ENCODE measurements at regions not wholly inside any gene's neighbourhood (a gene's known extent, or its start where the extent isn't known, plus 50 kb on each side); places are given as distances from the start of the nearest gene placed in this dataset.

DNA sequence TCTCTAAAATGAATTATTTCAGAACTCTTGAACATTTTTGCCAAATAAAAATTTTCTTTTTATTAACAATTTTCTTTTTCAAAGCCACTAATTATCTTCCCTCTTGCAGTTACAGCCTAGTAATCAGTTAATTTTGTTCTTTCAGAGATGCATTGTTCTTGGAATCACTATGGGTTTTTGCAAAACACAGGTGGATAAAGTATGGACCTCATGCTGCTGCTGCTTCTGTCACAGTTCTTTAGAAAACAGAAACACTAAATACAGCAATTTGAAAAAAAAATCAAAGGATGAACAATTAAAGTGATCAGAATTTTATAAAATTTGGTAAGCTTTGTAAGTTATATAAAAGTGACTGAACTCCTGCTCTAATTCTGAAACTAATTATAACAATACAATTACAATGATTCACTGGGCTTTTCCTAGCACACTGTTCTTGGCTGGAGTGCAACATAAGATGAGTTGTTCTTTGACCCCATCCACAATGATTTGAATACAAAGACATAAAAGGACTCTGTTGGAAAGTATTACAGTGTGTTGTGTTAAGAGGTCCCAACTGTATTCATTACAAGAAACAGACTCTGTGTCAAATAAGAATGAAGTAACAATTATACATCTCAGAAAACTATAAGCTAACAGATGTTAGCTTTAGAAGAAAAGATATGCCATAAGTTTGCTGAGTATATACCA is 59.4 kb upstream of the GK2 start:
- no peaks in the 10 kb centered on the region for H3K36me3 ChIP-seq
- H3K27me3 ChIP-seq = no peaks in the 10 kb centered on the region
- H3K4me1 ChIP-seq = no peaks in the 10 kb centered on the region
- TF ChIP-seq, protein P1, sequence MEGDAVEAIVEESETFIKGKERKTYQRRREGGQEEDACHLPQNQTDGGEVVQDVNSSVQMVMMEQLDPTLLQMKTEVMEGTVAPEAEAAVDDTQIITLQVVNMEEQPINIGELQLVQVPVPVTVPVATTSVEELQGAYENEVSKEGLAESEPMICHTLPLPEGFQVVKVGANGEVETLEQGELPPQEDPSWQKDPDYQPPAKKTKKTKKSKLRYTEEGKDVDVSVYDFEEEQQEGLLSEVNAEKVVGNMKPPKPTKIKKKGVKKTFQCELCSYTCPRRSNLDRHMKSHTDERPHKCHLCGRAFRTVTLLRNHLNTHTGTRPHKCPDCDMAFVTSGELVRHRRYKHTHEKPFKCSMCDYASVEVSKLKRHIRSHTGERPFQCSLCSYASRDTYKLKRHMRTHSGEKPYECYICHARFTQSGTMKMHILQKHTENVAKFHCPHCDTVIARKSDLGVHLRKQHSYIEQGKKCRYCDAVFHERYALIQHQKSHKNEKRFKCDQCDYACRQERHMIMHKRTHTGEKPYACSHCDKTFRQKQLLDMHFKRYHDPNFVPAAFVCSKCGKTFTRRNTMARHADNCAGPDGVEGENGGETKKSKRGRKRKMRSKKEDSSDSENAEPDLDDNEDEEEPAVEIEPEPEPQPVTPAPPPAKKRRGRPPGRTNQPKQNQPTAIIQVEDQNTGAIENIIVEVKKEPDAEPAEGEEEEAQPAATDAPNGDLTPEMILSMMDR (IDR thresholded peaks at IDR 0.05) = no peak
- H3K9me3 ChIP-seq = no peaks in the 10 kb centered on the region
- ATAC-seq (no peak), DNase-seq (no peak)
- no peak overlapping the region for H3K4me3 ChIP-seq
- intact Hi-C loops (cut with DNase I) = no loop called here
- no peak overlapping the region for H3K27ac ChIP-seq

DNA sequence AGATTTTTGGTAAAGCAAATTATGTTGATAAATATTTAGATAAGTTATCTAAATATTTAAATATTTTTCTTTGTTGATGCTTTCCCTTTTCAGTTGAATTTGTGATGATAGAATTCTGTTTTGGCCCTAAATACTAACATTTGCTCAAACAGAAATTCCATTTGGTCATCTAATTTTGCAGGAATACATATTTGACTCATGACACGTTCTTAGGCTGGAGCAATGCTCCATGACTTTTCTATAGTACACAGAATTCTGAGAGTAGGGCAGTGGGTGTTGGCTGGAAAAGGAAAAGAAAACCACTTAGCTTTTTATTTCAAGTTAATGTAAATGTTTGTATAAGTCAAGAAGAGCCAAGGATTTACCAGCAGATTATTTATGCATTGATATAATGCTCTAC is 58.6 kb upstream of the GK2 start:
- ATAC-seq = no peak
- H3K36me3 ChIP-seq = no peaks in the 10 kb centered on the region
- no peaks in the 10 kb centered on the region for H3K4me1 ChIP-seq
- no peaks in the 10 kb centered on the region for H3K9me3 ChIP-seq
- no peaks in the 10 kb centered on the region for H3K27me3 ChIP-seq
- TF ChIP-seq, protein P1 (IDR thresholded peaks at IDR 0.05) = no peak
- DNase-seq = no peak
- intact Hi-C loops (cut with DNase I) = no loop called here
- H3K4me3 ChIP-seq = no peak overlapping the region
- H3K27ac ChIP-seq = no peak overlapping the region

Measured in upper lobe of right lung (tissue), 1 donor.